ENCODE measurements at regions not wholly inside any gene's neighbourhood (a gene's known extent, or its start where the extent isn't known, plus 50 kb on each side); places are given as distances from the start of the nearest gene placed in this dataset.

DNA sequence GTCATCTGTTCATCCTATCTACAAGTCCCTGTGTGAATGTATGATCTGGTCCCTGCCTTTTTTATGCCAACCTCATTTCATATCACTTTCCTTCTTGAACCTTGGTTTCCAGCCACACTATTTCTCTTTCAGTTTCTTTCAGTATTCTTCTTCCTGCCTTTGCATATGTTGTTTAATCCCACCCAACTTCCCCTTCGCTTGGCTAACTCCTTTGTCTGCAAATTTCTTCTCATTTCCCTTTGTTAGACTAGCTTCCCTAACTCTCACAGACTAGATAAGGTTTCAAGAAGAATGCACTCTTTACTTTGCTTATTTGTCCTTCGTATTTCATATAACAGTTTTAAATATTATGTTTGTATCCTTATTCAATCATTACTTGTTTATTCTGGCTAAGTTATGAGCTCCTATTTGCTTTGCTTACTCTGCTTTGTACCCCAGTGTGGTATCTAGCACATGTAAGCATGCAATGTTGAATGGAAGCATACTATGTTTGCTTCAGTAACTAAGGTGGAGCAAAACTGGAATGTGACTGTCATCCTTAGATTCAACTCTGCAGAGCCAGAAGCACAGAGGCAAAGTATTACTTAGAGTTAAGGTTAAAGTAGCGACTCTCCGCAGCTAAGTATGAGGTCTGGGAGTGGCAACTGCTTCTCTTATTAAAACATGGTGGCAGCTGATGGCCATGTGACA lies 681.3 kb downstream of the CPS1 start:
- no peak for DNase-seq (ENCODE audit: low read depth)

DNA sequence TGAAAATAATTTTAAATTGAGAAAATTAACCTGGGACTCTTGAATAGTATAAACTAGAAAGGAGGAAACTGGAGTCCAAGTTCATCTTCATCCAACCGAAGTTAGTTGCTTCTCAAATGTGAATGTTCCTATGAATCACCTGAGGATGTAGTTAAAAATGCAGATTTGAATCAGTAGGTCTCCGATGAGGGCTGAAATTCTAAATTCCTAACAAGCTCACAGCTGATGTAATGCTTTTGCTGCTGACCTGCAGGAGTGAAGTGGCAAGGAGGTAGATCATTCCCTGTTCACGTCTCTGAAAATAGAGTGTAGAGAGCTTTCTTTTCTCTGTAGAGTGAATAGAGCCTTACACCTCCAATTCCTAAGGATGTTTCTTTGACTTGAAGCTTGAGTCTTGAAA lies 685.5 kb downstream of the CPS1 start:
- no peak for DNase-seq (ENCODE audit: low read depth)

DNA sequence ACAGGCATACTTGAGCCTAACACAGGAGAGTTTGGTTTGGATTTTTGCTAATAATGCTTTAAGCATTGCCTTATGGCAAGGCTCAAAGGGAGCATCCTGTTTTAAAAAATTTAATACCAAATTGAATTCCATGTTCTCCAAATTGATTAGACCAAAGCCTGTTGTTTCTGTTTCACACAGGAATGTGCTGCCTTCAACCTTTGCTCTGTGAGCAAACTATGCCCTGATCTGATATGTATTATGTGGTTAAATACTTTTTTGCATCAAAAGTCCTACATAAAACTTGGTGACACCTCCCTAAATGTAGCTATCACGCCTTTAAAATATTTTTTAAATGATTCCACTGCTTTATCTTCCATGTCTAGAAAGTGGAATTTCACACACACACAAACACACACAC lies 691.4 kb downstream of the CPS1 start:
- DNase-seq (ENCODE audit: low read depth), result no peak

DNA sequence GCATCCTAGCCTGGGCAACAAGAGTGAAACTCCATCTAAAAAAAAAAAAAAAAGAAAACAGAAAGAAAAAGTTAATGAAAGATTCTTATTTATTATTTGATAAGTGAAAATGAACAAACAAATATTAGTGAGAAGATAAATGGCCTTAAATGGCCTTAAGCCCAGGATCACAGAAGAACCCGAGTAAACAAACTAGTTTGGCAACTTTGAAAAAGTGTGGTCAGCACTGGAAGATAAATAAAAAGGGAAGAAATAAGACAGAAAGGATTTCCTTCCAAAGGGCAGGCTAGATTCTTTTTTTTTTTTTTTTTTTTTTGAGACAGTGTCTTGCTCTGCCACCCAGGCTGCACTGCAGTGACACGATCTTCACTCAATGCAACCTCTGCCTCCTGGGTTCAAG lies 692.4 kb downstream of the CPS1 start:
- no peak for DNase-seq (ENCODE audit: low read depth)

DNA sequence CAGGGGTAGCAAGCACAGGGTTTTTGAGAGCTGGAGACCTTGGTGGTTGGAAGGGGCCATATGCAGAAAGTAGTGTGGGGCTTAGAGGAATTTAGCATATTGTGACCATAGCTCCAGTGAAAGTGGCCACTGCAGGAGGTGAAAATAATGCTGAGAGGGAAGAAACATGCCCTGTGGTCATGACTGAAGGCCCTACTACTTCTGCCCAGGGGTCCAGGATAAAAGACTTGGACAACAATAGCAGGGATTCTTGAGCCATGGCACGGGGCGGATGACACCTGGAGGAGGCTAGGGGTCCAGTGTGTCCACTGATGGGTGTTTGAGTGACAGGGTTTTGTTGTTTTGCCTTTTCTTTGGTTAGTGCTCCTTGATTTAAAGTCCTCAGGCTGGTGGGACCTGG lies 694.6 kb downstream of the CPS1 start:
- no peak for DNase-seq (ENCODE audit: low read depth)

DNA sequence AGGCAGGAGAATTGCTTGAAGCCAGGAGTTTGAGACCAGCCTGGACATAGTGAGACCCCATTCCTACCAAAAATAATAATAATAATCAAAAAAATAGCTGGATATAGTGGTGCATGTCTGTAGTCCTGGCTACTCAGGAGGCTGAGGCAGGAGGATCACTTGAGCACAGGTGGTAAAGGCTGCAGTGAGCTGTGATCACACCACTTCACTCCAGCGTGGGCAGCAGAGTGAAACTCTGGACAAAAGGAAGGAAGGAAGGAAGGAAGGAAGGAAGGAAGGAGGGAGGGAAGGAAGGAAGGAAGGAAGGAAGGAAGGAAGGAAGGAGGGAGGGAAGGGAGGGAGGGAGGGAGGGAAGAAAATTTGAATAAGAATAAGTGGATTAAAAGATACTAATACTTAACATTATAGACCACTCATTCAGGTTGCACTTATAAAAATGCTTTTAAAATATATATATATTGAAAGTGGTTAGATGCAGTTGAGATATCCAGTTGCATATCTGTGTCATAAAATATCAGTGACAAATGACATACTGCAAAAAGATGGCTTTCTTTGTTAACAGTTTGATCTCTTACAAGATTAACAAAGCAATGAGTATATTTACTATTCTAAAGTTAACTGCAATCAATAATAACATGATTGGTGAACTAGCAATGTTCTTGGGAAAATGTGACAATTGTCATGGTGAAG lies 702.4 kb downstream of the CPS1 start:
- DNase-seq (ENCODE audit: low read depth), result no peak

DNA sequence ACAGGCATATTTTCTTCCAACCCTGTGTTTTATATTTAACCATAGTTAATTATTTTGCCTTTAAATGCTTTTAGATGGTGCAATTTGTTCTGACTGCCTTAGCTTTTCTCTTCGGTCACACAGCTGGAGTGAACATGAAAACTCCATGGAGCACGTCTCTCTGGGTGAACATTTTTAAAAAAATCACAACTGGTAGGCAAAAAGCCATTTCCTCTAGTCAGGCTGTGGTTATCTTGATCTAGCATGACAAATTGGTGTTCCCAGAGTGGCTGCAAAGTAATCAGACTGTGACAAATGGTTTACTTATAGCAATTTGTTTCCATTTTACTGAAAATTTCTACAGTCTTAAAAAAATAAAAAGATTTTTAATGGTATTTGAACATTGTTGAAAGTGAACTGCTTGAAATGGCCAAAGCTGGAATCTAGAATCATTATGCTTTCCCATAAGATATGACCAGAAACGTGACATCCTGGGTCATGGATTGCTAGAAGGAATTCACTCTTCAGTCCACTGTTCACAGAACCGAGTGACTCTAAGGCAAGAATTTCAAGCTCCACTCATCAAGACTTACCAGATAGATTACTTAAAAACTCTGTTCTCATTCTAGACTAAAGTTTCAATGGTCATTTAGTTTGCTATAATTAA lies 703.6 kb downstream of the CPS1 start:
- DNase-seq (ENCODE audit: low read depth), result no peak

DNA sequence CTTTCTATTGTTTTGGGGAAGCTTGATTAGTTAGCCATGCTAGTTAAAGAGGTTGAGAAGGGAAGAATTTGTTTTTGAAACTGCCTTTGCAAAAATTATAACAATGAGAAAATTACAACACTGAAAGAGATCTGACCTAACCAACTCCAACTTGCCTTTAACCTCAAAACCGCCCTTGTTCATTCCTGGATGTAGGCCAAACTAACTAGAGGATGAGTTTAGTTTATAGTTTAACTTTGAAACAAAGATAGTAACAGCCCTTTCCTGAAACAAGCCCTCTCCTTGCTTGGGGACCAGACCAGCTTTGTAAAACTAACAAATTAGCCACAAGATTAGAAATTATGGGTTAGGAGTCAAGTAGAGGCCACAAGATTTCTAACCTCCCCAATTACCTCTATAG lies 713.9 kb downstream of the CPS1 start:
- no peak for DNase-seq (ENCODE audit: low read depth)

DNA sequence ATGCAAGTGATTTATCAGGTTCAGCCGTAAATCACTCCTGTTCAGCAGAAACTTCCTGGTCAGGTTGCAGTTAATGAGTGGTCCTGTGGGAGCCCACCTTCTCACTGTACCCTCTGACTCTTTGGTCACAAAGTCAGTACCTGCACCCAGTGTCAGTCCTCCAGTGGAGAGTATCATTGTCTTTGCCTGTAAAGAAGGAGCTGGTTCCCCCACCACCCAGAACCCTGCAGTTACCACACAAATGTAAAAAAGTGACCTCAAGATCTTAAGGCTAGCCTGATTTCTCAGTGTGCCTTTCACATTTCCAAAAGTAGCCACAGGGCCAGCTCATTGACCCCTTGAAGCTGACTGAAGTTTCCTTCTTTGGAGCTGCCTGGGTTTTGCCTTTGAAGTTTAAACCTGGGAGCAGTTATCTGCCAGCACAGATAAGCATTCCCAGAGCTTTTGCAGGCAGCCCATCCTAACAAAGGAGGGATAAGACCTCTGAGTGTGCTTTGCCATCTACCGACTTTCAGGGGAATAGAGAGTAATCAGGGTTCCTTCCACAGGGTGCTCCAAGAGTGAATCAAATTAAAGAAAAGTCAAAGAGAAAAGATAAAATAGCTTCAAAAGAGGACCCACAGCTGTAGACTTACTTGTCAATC lies 725.2 kb downstream of the CPS1 start:
- no peak for DNase-seq (ENCODE audit: low read depth)

DNA sequence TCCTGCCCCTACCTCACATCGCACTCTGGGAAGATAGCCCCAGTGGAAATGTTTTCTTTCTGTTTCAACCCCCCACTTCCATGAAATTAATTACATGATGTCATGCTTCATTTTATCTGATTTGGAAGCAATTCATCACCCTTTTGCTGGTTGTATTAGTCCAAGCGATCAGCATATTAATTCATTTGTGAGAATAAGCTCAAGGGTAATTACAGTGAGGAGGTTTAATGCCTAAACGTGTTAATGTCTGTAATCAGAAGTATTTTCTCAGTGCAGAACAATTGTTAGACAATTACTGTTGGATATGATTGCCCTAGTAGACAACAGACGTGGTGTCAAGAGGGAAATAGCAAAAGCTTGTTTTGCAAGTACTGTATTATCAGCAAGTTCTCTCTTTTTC lies 746.3 kb downstream of the CPS1 start:
- no peak for DNase-seq (ENCODE audit: low read depth)

DNA sequence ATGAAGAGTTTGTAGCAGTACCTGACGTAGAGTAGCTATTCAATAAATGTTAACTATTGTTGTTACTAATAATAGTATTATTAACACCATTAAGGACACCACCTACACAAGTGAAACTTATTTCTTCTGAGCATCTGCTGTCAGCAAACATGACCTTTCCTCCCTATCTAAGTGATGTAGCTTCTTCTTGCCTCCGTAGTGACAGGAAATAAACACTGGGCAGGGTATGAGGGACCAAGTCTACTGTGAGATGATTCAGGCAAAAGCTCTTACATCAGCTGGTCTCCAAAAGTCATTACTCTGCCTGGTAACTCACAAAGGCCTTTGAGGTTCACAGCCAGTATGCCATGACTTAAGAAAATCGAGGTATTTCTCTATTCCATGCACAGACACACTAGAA lies 750.5 kb downstream of the CPS1 start:
- no peak for DNase-seq (ENCODE audit: low read depth)
